ENCODE measurements at regions not wholly inside any gene's neighbourhood (a gene's known extent, or its start where the extent isn't known, plus 50 kb on each side); places are given as distances from the start of the nearest gene placed in this dataset.
"Not testable (repeated sequence)": the region's sequence is repeated elsewhere in the genome, so short reads cannot be mapped to it uniquely, and the experiment has no call there.

DNA sequence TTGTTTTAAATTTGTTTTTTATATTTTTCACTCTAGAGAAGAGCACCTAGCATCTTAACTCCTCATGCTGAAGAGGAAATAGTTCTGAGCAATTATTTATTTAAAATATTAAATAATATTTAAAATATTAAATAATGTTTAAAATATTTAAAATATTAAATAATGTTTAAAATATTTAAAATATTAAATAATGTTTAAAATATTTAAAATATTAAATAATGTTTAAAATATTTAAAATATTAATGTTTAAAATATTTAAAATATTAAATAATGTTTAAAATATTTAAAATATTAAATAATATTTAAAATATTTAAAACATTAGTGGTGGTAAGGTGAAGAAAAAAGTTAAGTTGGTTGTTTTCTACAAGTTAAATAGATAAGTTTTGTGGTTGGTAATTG lies 147.6 kb upstream of the FERMT1 start:
- H3K4me3 ChIP-seq (ENCODE audit: low read length in 2 of 2); DNase-seq (ENCODE audit: low read depth in 6 of 9, low spot score in 9 of 9); H3K27ac ChIP-seq (ENCODE audit: low read depth in 1 of 2, low read length in 1 of 2); H3K4me1 ChIP-seq (ENCODE audit: control insufficient read depth in 2 of 2, insufficient read depth in 2 of 2, low read length in 2 of 2); H3K36me3 ChIP-seq (ENCODE audit: control insufficient read depth in 2 of 2, insufficient read depth in 2 of 2, low read length in 1 of 2); H3K27me3 ChIP-seq (ENCODE audit: control insufficient read depth in 2 of 2, insufficient read depth in 1 of 2, low read length in 1 of 2); H3K9me3 ChIP-seq (ENCODE audit: control insufficient read depth in 2 of 2, insufficient read depth in 1 of 2, low read length in 1 of 2): not testable (repeated sequence)

DNA sequence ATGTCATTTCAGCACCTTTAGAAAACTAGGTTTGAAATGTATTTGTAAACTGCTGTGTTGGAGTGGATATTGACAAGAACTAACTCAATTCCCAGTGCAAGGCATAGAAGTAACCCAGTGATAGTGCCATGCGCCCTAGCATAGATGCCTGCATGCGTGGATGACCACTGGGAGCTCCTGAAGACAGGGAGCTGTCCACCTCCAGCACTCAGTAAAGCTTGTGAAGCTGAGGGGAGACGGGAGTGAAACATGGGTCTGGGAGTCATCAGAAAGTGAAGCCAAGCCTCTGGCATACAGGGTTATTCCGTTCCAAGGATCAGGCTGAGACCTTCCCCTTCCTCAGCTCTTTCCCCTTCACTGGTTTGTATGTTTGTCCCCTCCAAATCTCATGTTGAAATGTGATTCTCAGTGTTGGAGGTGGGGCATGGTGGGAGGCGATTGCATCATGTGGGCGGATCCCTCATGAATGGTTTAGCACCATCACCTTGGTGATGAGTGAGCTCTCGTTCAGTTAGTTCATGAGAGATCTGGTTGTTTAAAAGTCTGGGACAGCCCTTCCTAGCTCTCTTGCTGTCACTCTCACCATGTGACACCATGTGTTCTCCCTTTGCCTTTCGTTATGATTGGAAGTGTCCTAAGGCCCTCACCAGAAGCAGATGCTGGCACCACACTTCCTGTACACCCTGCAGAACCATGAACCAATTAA lies 146.5 kb upstream of the FERMT1 start:
- Histone ChIP-seq H3K36me3 (ENCODE audit: control insufficient read depth in 2 of 2, insufficient read depth in 2 of 2, low read length in 1 of 2) (no peaks in the 10 kb centered on the region), H3K27ac (ENCODE audit: low read depth in 1 of 2, low read length in 1 of 2) (no peak overlapping the region), H3K4me1 (ENCODE audit: control insufficient read depth in 2 of 2, insufficient read depth in 2 of 2, low read length in 2 of 2) (no peaks in the 10 kb centered on the region), H3K27me3 (ENCODE audit: control insufficient read depth in 2 of 2, insufficient read depth in 1 of 2, low read length in 1 of 2) (no peaks in the 10 kb centered on the region), H3K9me3 (ENCODE audit: control insufficient read depth in 2 of 2, insufficient read depth in 1 of 2, low read length in 1 of 2) (no peaks in the 10 kb centered on the region), H3K4me3 (ENCODE audit: low read length in 2 of 2) (no peak overlapping the region)
- WGBS = 72% methylated on average over 8 of the region's 8 CpGs
- DNase-seq (ENCODE audit: low read depth in 6 of 9, low spot score in 9 of 9) = no peak

DNA sequence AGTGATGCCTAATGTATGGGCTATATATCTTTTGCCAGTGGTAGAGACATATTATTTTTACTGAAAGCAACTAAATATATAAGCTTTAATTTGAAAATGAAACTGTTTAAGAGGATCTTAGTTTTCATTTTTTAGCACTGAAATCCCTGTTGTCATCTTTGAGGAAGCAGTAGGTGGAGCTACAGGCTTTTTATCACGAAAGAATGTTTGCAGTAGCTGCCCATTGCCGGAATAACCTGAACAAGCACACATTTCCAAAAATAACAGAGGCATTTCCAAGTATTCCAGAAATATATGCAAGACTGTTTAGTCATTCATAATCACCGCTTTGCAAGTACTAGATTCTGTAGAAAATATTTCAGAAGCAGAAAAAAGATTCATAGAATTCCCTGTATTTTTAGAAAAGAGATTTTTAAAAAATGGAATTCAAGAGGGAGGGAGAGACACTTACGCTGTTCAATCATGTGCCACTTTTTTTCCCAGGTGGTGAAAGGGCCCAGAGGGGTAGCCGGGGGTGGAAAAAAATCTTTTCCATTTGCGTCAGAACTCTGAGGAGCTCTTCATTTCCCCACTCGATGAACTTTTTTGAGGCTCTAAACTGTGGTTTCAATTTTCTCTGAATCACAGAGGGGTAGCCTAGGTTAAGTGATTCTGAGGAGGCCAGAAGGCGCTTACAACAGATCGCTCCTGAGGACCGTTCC lies 142.5 kb upstream of the FERMT1 start:
- H3K4me1 ChIP-seq (ENCODE audit: control insufficient read depth in 2 of 2, insufficient read depth in 2 of 2, low read length in 2 of 2) = no peaks in the 10 kb centered on the region
- H3K27ac ChIP-seq (ENCODE audit: low read depth in 1 of 2, low read length in 1 of 2) = no peak overlapping the region
- WGBS = 65% methylated on average over 10 of the region's 10 CpGs

DNA sequence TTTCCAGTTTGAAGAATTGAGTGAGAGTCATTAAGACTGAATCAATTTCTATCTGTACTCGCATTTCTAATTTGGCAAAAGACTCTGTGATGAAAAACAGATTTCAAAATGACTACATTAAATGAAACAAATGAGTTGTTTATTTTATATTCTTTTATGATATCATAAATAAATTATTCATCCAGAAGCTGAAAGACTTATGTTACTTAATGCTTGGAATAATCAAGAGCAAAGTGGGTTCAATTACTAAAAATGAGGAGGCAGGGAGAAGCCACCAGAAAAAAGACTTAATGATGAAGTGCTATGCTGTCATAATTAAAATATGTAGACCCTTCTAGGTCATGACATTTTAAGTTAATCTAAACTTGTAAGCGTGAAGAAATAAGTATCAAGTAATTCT lies 130.6 kb upstream of the FERMT1 start:
- no peaks in the 10 kb centered on the region for H3K4me1 ChIP-seq (ENCODE audit: control insufficient read depth in 2 of 2, insufficient read depth in 2 of 2, low read length in 2 of 2)
- no peaks in the 10 kb centered on the region for H3K27me3 ChIP-seq (ENCODE audit: control insufficient read depth in 2 of 2, insufficient read depth in 1 of 2, low read length in 1 of 2)
- no peak for DNase-seq (ENCODE audit: low read depth in 6 of 9, low spot score in 9 of 9)
- no peaks in the 10 kb centered on the region for H3K9me3 ChIP-seq (ENCODE audit: control insufficient read depth in 2 of 2, insufficient read depth in 1 of 2, low read length in 1 of 2)
- H3K27ac ChIP-seq (ENCODE audit: low read depth in 1 of 2, low read length in 1 of 2) = no peak overlapping the region
- no peaks in the 10 kb centered on the region for H3K36me3 ChIP-seq (ENCODE audit: control insufficient read depth in 2 of 2, insufficient read depth in 2 of 2, low read length in 1 of 2)
- 93% methylated on average over 2 of the region's 2 CpGs for WGBS
- no peak overlapping the region for H3K4me3 ChIP-seq (ENCODE audit: low read length in 2 of 2)

More for the DNA sequence above, 142.5 kb upstream of the FERMT1 start:
- Histone ChIP-seq H3K27me3 (ENCODE audit: control insufficient read depth in 2 of 2, insufficient read depth in 1 of 2, low read length in 1 of 2) (no peaks in the 10 kb centered on the region), H3K36me3 (ENCODE audit: control insufficient read depth in 2 of 2, insufficient read depth in 2 of 2, low read length in 1 of 2) (no peaks in the 10 kb centered on the region), H3K4me3 (ENCODE audit: low read length in 2 of 2) (no peak overlapping the region), H3K9me3 (ENCODE audit: control insufficient read depth in 2 of 2, insufficient read depth in 1 of 2, low read length in 1 of 2) (no peaks in the 10 kb centered on the region)
- DNase-seq (ENCODE audit: low read depth in 6 of 9, low spot score in 9 of 9) = no peak

DNA sequence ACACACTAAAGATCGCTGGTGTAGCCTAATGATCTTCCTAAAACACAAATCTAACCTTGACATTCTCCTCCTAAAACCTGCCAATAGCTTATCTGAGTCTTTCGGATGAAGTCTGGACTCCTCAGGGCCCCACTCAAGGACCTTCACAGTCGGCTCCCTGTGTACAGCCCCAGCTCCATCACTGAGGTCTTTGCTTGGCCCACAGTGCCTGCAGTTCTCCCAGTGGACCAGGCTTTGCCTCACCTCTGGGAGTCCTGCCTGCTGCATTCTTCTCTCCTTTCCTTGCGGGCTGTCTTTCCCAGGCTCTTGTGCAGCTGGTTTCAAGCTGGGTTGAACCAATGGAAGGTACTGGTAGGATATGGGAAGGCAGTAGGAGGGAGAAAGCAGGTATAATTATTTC lies 122.6 kb upstream of the FERMT1 start:
- WGBS = 94% methylated on average over 4 of the region's 4 CpGs
- Histone ChIP-seq H3K9me3 (ENCODE audit: control insufficient read depth in 2 of 2, insufficient read depth in 1 of 2, low read length in 1 of 2) (no peaks in the 10 kb centered on the region), H3K27me3 (ENCODE audit: control insufficient read depth in 2 of 2, insufficient read depth in 1 of 2, low read length in 1 of 2) (peaks cover 0 to 3% of the 10 kb centered on the region in 2 donors), H3K36me3 (ENCODE audit: control insufficient read depth in 2 of 2, insufficient read depth in 2 of 2, low read length in 1 of 2) (no peaks in the 10 kb centered on the region), H3K4me3 (ENCODE audit: low read length in 2 of 2) (no peak overlapping the region), H3K4me1 (ENCODE audit: control insufficient read depth in 2 of 2, insufficient read depth in 2 of 2, low read length in 2 of 2) (no peaks in the 10 kb centered on the region), H3K27ac (ENCODE audit: low read depth in 1 of 2, low read length in 1 of 2) (no peak overlapping the region)
- no peak for DNase-seq (ENCODE audit: low read depth in 6 of 9, low spot score in 9 of 9)

DNA sequence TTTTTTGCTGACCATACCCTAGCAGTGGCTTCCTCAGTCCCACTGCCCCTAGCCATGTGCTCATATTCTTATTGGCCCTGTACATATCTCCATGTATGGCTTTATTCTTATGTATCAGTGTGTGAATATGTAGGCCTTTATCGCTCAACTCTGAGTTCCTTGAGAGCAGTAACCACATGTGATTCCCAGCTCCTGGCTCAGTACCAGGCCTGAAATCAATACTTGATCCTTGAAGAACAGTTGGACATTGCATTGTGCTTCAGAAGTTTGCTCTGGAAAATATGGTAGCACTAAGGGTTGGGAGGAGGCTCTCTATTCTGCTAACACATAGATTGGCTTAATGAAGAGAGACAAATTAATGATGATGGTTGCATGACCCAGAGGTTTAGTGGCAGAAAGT lies 118.8 kb upstream of the FERMT1 start:
- no peak for DNase-seq (ENCODE audit: low read depth in 6 of 9, low spot score in 9 of 9)
- 100% methylated on average over 1 of the region's 1 CpG for WGBS
- H3K27me3 ChIP-seq (ENCODE audit: control insufficient read depth in 2 of 2, insufficient read depth in 1 of 2, low read length in 1 of 2) = peaks cover 0 to 3% of the 10 kb centered on the region in 2 donors
- no peaks in the 10 kb centered on the region for H3K4me1 ChIP-seq (ENCODE audit: control insufficient read depth in 2 of 2, insufficient read depth in 2 of 2, low read length in 2 of 2)
- H3K4me3 ChIP-seq (ENCODE audit: low read length in 2 of 2) = no peak overlapping the region
- H3K9me3 ChIP-seq (ENCODE audit: control insufficient read depth in 2 of 2, insufficient read depth in 1 of 2, low read length in 1 of 2) = no peaks in the 10 kb centered on the region
- no peaks in the 10 kb centered on the region for H3K36me3 ChIP-seq (ENCODE audit: control insufficient read depth in 2 of 2, insufficient read depth in 2 of 2, low read length in 1 of 2)
- no peak overlapping the region for H3K27ac ChIP-seq (ENCODE audit: low read depth in 1 of 2, low read length in 1 of 2)

DNA sequence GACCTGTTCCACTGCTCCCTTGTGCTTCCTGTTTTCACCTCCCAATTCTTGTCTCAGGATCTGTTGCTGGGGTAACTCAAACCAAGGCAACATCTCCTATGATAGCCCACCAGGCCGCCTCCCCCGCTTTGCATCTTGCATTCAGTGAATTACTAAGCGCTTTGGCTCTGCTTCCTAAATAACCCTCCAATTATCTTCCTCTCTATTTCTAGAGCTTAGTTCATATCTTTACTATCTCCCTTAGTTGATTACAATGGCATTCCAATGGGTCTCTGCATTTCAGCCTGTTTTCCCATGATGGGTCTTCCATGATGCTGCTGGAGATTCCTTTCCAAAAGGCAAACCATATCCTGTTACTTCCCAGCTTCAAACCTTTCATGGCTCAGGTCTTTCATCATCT lies 117.2 kb upstream of the FERMT1 start:
- no peaks in the 10 kb centered on the region for H3K9me3 ChIP-seq (ENCODE audit: control insufficient read depth in 2 of 2, insufficient read depth in 1 of 2, low read length in 1 of 2)
- H3K27me3 ChIP-seq (ENCODE audit: control insufficient read depth in 2 of 2, insufficient read depth in 1 of 2, low read length in 1 of 2) = peaks cover 0 to 3% of the 10 kb centered on the region in 2 donors
- no peaks in the 10 kb centered on the region for H3K36me3 ChIP-seq (ENCODE audit: control insufficient read depth in 2 of 2, insufficient read depth in 2 of 2, low read length in 1 of 2)
- no peak for DNase-seq (ENCODE audit: low read depth in 6 of 9, low spot score in 9 of 9)
- H3K4me1 ChIP-seq (ENCODE audit: control insufficient read depth in 2 of 2, insufficient read depth in 2 of 2, low read length in 2 of 2) = no peaks in the 10 kb centered on the region
- WGBS = 98% methylated on average over 3 of the region's 3 CpGs
- no peak overlapping the region for H3K27ac ChIP-seq (ENCODE audit: low read depth in 1 of 2, low read length in 1 of 2)
- H3K4me3 ChIP-seq (ENCODE audit: low read length in 2 of 2) = no peak overlapping the region

DNA sequence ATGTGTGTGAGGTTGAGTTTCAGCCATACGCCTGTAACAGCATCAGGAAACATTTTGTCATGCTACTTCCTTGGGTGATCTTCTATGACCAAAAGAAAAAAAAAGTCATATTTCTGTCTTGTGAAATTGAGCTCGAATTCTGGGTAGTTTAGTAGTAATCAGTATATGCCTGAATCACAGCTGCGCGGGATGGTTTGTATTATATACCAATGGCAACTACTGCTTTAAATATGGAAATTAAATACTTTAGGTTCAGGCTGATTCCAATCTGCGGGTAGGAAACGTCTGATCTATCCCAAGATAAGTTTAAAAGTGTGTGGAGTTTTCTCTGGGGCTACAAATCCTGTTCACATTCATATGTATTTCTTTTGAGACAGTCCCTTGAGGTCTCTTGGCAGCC lies 115.6 kb upstream of the FERMT1 start:
- Histone ChIP-seq H3K4me1 (ENCODE audit: control insufficient read depth in 2 of 2, insufficient read depth in 2 of 2, low read length in 2 of 2) (no peaks in the 10 kb centered on the region), H3K9me3 (ENCODE audit: control insufficient read depth in 2 of 2, insufficient read depth in 1 of 2, low read length in 1 of 2) (no peaks in the 10 kb centered on the region), H3K27ac (ENCODE audit: low read depth in 1 of 2, low read length in 1 of 2) (no peak overlapping the region), H3K4me3 (ENCODE audit: low read length in 2 of 2) (no peak overlapping the region), H3K36me3 (ENCODE audit: control insufficient read depth in 2 of 2, insufficient read depth in 2 of 2, low read length in 1 of 2) (no peaks in the 10 kb centered on the region), H3K27me3 (ENCODE audit: control insufficient read depth in 2 of 2, insufficient read depth in 1 of 2, low read length in 1 of 2) (peaks cover 0 to 3% of the 10 kb centered on the region in 2 donors)
- WGBS = 67% methylated on average over 6 of the region's 6 CpGs
- no peak for DNase-seq (ENCODE audit: low read depth in 6 of 9, low spot score in 9 of 9)

DNA sequence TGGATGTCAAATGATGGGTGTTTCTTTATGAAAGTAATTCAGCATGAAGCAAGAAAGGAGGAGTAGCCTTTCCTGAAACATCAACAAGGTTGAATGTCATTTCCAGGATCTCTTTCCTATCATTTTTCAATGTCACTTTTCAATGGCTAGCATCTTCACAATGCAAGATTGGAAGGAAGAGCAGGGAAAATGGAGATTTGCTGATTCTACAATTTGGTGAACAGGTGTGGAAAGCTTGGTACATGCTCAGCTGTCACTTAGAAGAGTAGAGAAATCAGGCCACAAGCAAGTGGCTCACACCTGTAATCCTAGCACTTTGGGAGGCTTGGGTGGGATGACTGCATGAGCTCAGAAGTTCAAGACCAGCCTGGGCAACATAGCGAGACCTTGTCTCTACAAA lies 112.7 kb upstream of the FERMT1 start:
- WGBS = 100% methylated on average over 1 of the region's 1 CpG
- no peaks in the 10 kb centered on the region for H3K27me3 ChIP-seq (ENCODE audit: control insufficient read depth in 2 of 2, insufficient read depth in 1 of 2, low read length in 1 of 2)
- no peak overlapping the region for H3K27ac ChIP-seq (ENCODE audit: low read depth in 1 of 2, low read length in 1 of 2)
- no peak for DNase-seq (ENCODE audit: low read depth in 6 of 9, low spot score in 9 of 9)
- H3K36me3 ChIP-seq (ENCODE audit: control insufficient read depth in 2 of 2, insufficient read depth in 2 of 2, low read length in 1 of 2) = no peaks in the 10 kb centered on the region
- H3K4me3 ChIP-seq (ENCODE audit: low read length in 2 of 2) = no peak overlapping the region
- H3K9me3 ChIP-seq (ENCODE audit: control insufficient read depth in 2 of 2, insufficient read depth in 1 of 2, low read length in 1 of 2) = no peaks in the 10 kb centered on the region
- no peaks in the 10 kb centered on the region for H3K4me1 ChIP-seq (ENCODE audit: control insufficient read depth in 2 of 2, insufficient read depth in 2 of 2, low read length in 2 of 2)

All from thymus (tissue), 11 donors.